SK-N-SH treated with all-trans-retinoic acid at 6 μM for 48 hours (cell line): ENCODE measurements at regions not wholly inside any gene's neighbourhood (a gene's known extent, or its start where the extent isn't known, plus 50 kb on each side); places are given as distances from the start of the nearest gene placed in this dataset.

Source experiments
- ESRRG ChIP-seq: fragments of 250-450 bp; sonication (Bioruptor Pico); IDR thresholded peaks from 2 replicates; pipeline ENCODE4 v1.6.1; 2021; ENCODE audit warnings: mild to moderate bottlenecking
- OSR1 ChIP-seq: fragments of 250-450 bp; sonication (Bioruptor Pico); IDR thresholded peaks from 2 replicates; pipeline ENCODE4 v1.8.0; 2022; ENCODE audit warnings: moderate library complexity, mild to moderate bottlenecking, inconsistent platforms
- PATZ1 ChIP-seq: fragments of 250-450 bp; sonication (Bioruptor Pico); IDR thresholded peaks from 2 replicates; pipeline ENCODE4 v1.8.0; 2020; ENCODE audit warnings: mild to moderate bottlenecking, moderate library complexity, borderline replicate concordance
- POU6F1 ChIP-seq: fragments of 250-450 bp; sonication (Bioruptor Pico); IDR thresholded peaks from 2 replicates; pipeline ENCODE4 v1.8.0; 2021; ENCODE audit warnings: low read depth, mild to moderate bottlenecking, moderate library complexity, borderline replicate concordance
- PPARA ChIP-seq: fragments of 250-450 bp; sonication (Bioruptor Pico); IDR thresholded peaks from 2 replicates; pipeline ENCODE4 v1.5.0; 2020; ENCODE audit warnings: mild to moderate bottlenecking, borderline replicate concordance
- SNAI2 ChIP-seq: fragments of 250-450 bp; sonication (Bioruptor Pico); IDR thresholded peaks from 2 replicates; pipeline ENCODE4 v1.5.0; 2020; ENCODE audit warnings: mild to moderate bottlenecking, moderate library complexity
- ZFP3 ChIP-seq: fragments of 250-450 bp; sonication (Bioruptor Pico); IDR thresholded peaks from 2 replicates; pipeline ENCODE4 v1.5.0; 2020; ENCODE audit warnings: mild to moderate bottlenecking, moderate library complexity
- ZNF70 ChIP-seq: fragments of 450-650 bp; formaldehyde crosslinking; IDR thresholded peaks from 2 replicates; pipeline ENCODE4 v1.5.0; 2020; ENCODE audit warnings: mild to moderate bottlenecking, moderate library complexity
- ZNF8 ChIP-seq: fragments of 450-650 bp; formaldehyde crosslinking; IDR thresholded peaks from 2 replicates; pipeline ENCODE4 v1.5.0; 2020; ENCODE audit warnings: mild to moderate bottlenecking, moderate library complexity

DNA sequence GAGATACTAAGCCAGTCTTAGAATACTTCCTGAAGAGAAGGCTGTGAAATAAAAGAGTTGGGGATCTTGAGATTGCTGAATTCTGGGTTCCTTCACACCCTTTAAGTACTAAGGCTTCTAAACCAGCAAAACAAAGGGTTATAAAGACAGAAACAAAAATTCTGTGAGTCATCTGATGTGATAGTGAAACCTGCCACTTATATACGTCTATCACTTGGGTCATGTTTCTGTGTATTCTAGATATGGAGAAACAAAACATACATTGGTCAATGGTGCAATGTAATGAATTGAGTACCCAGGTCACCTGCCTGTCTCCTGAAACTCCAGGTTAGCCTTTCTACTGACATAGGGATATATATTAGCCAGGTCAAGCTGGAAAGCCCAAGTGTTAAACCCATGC is 319.3 kb upstream of the GRAMD2B start:
- TF ChIP-seq ZNF70 (CRISPR knock-in tag): no peak
- TF ChIP-seq ZNF8 (CRISPR knock-in tag): no peak
- TF ChIP-seq PATZ1 (CRISPR knock-in tag): no peak
- no peak for TF ChIP-seq OSR1
- no peak for TF ChIP-seq POU6F1 (CRISPR knock-in tag)
- TF ChIP-seq ZFP3 (CRISPR knock-in tag): no peak
- TF ChIP-seq ESRRG: no peak
- TF ChIP-seq SNAI2 (CRISPR knock-in tag): no peak
- no peak for TF ChIP-seq PPARA (CRISPR knock-in tag)
